IMR-90 (cell line): ENCODE measurements at regions not wholly inside any gene's neighbourhood (a gene's known extent, or its start where the extent isn't known, plus 50 kb on each side); places are given as distances from the start of the nearest gene placed in this dataset.

Experiments used
- ATAC-seq: fragments of 200-7000 bp; cut with Tn5 transposase; 2 replicates; pipeline ENCODE4 v1.9.1; 2020; ENCODE audit warnings: low read depth, mild to moderate bottlenecking, moderate library complexity
- BruUV-seq: library from RNA; stranded (reverse); fragments of 400-500 nt; replicated peaks from 2 replicates; lab custom pipeline; 2021; lab: Mats Ljungman, UMichigan
- CTCF ChIA-PET: fragments of 300-600 bp; formaldehyde crosslinking; extraction: SDS; loops from one replicate; lab custom pipeline; 2021; ENCODE audit warnings: antibody characterized with exemption; lab: Yijun Ruan, JAX
- POLR2A ChIA-PET: fragments of 300-600 bp; sonication (Branson Sonifier 250); formaldehyde crosslinking; loops from one replicate; lab custom pipeline; 2022; ENCODE audit warnings: antibody characterized with exemption; ENCODE audit not compliant: unreplicated experiment; lab: Charles Lee
- DNase-seq: peaks from one replicate; pipeline ENCODE4 v3.0.0; 2013
- H2AFZ ChIP-seq: replicated peaks from 2 replicates; pipeline ENCODE3; 2013; ENCODE audit warnings: low read length, mild to moderate bottlenecking; ENCODE audit not compliant: poor library complexity
- H2AK5ac ChIP-seq: 2 replicates; pipeline ENCODE4 v1.6.1; 2013; ENCODE audit warnings: low read depth, low read length, inconsistent platforms
- H2AK9ac ChIP-seq: replicated peaks from 2 replicates; pipeline ENCODE3; 2013; ENCODE audit warnings: mild to moderate bottlenecking, low read depth, low read length, moderate library complexity; ENCODE audit not compliant: poor library complexity
- H2BK120ac ChIP-seq: 2 replicates; pipeline ENCODE4 v1.6.1; 2013; ENCODE audit warnings: low read depth, low read length, inconsistent platforms
- H2BK15ac ChIP-seq: 3 replicates; pipeline ENCODE4 v1.6.1; 2013; ENCODE audit warnings: low read depth, low read length, inconsistent platforms
- H2BK20ac ChIP-seq: 2 replicates; pipeline ENCODE4 v1.6.1; 2013; ENCODE audit warnings: low read depth, mild to moderate bottlenecking, inconsistent platforms, low read length, moderate library complexity
- H2BK5ac ChIP-seq: 2 replicates; pipeline ENCODE4 v1.6.1; 2013; ENCODE audit warnings: mild to moderate bottlenecking, low read depth, low read length, inconsistent platforms; ENCODE audit not compliant: poor library complexity, severe bottlenecking
- H3K14ac ChIP-seq: replicated peaks from 2 replicates; pipeline ENCODE4 v1.6.1; 2013; ENCODE audit warnings: low read depth, low read length, inconsistent platforms
- H3K18ac ChIP-seq: 2 replicates; pipeline ENCODE4 v1.6.1; 2013; ENCODE audit warnings: low read depth, low read length, control low read depth
- H3K23ac ChIP-seq: 2 replicates; pipeline ENCODE4 v1.6.1; 2013; ENCODE audit warnings: low read depth, low read length, inconsistent platforms
- H3K27ac ChIP-seq: 2 replicates; pipeline ENCODE4 v1.5.1; 2013; ENCODE audit warnings: mild to moderate bottlenecking, control low read depth, low read length; ENCODE audit not compliant: insufficient read depth
- H3K27me3 ChIP-seq: 2 replicates; pipeline ENCODE4 v1.6.1; 2013; ENCODE audit warnings: low read length; ENCODE audit not compliant: control insufficient read depth, insufficient read depth
- H3K36me3 ChIP-seq: 2 replicates; pipeline ENCODE4 v1.6.1; 2013; ENCODE audit warnings: low read length, mixed read lengths; ENCODE audit not compliant: control insufficient read depth, insufficient read depth
- H3K4ac ChIP-seq: 2 replicates; pipeline ENCODE4 v1.6.1; 2013; ENCODE audit warnings: low read depth, low read length, inconsistent platforms
- H3K4me1 ChIP-seq: 2 replicates; pipeline ENCODE4 v1.6.1; 2013; ENCODE audit warnings: low read length, mixed read lengths; ENCODE audit not compliant: control insufficient read depth, insufficient read depth
- H3K4me2 ChIP-seq: 2 replicates; pipeline ENCODE4 v1.6.1; 2013; ENCODE audit warnings: low read depth, mild to moderate bottlenecking, control low read depth, low read length, moderate library complexity
- H3K4me3 ChIP-seq: 2 replicates; pipeline ENCODE4 v1.5.1; 2013; ENCODE audit warnings: low read depth, mild to moderate bottlenecking, control low read depth, low read length, moderate library complexity; ENCODE audit not compliant: insufficient read depth
- H3K56ac ChIP-seq: 2 replicates; pipeline ENCODE4 v1.6.1; 2013; ENCODE audit warnings: low read length, inconsistent platforms; ENCODE audit not compliant: insufficient read depth; ENCODE audit errors: extremely low read depth
- H3K79me1 ChIP-seq, 2 experiments: 2 replicates each; pipeline ENCODE4 v1.6.1; 2013; ENCODE audit warnings: low read length in 2 of 2, inconsistent platforms in 1 of 2, low read depth in 1 of 2
- H3K9ac ChIP-seq: 2 replicates; pipeline ENCODE4 v1.6.1; 2013; ENCODE audit warnings: low read depth, low read length, control low read depth
- H3K9me1 ChIP-seq: 2 replicates; pipeline ENCODE4 v1.6.1; 2013; ENCODE audit warnings: low read length, inconsistent platforms; ENCODE audit not compliant: insufficient read depth
- H3K9me3 ChIP-seq: 2 replicates; pipeline ENCODE4 v1.6.1; 2013; ENCODE audit warnings: low read length; ENCODE audit not compliant: control insufficient read depth, insufficient read depth
- H4K20me1 ChIP-seq: 2 replicates; pipeline ENCODE4 v1.6.1; 2013; ENCODE audit warnings: low read length, inconsistent platforms; ENCODE audit not compliant: insufficient read depth
- H4K5ac ChIP-seq: 2 replicates; pipeline ENCODE4 v1.6.1; 2013; ENCODE audit warnings: mild to moderate bottlenecking, low read depth, low read length, control low read depth
- H4K8ac ChIP-seq, 2 experiments: 2 replicates each; pipeline ENCODE4 v1.6.1; 2013; ENCODE audit warnings: low read depth in 2 of 2, low read length in 2 of 2, control low read depth in 1 of 2, inconsistent platforms in 1 of 2
- H4K91ac ChIP-seq: 2 replicates; pipeline ENCODE4 v1.6.1; 2013; ENCODE audit warnings: low read depth, low read length, inconsistent platforms; ENCODE audit not compliant: insufficient read depth
- CEBPB ChIP-seq: IDR thresholded peaks from 2 replicates; pipeline ENCODE4 v1.6.1; 2012; ENCODE audit warnings: low read depth, low read length, improper control_type of control experiment
- CHD1 ChIP-seq: IDR thresholded peaks from 2 replicates; pipeline ENCODE4 v1.6.1; 2012; ENCODE audit warnings: low read depth, low read length, improper control_type of control experiment
- MXI1 ChIP-seq: IDR thresholded peaks from 2 replicates; pipeline ENCODE4 v1.6.1; 2012; ENCODE audit warnings: low read depth, mild to moderate bottlenecking, low read length, moderate library complexity, borderline replicate concordance
- NFE2L2 ChIP-seq: fragments of 150-350 bp; IDR thresholded peaks from 2 replicates; pipeline ENCODE4 v1.6.1; 2016; ENCODE audit warnings: low read depth, mild to moderate bottlenecking, low read length
- RAD21 ChIP-seq: IDR thresholded peaks from 2 replicates; pipeline ENCODE4 v1.6.1; 2012; ENCODE audit warnings: low read length, improper control_type of control experiment
- WGBS, 2 experiments: methylation state at CpG; one replicate each; pipeline versions ENCODE4 v1.1.5 to v1.1.7; 2013; ENCODE audit warnings: missing lambda C conversion rate in 2 of 2; ENCODE audit not compliant: insufficient read length in 1 of 2; ENCODE audit errors: extremely low coverage in 2 of 2; 5-methylcytosine and 5-hydroxymethylcytosine counted together
- dilution Hi-C: fragments of 300-500 bp; cut with HindIII; formaldehyde crosslinking; loops from one replicate; pipeline ENCODE4 v1.14.3; 2018; ENCODE audit warnings: low sequenced_read_pairs; ENCODE audit not compliant: unreplicated experiment
- in situ Hi-C: fragments of 300-500 bp; cut with MboI; formaldehyde crosslinking; loops from 3 replicates; pipeline ENCODE4 v1.14.3; 2019; ENCODE audit warnings: low sequenced_read_pairs, inconsistent platforms, mixed read lengths
- intact Hi-C: fragments of 100-400 bp; cut with micrococcal nuclease; formaldehyde crosslinking; loops from 2 replicates; pipeline ENCODE4 v1.10.0; 2022

GRCh38 chr12:25789541-25789944 is 168.9 kb upstream of the RASSF8 start:
- H3K4me2 ChIP-seq = peak overlapping the region; percentile 16; the same call in 1 of the 2 replicates
- no peak overlapping the region for H4K5ac ChIP-seq
- no peak overlapping the region for H4K8ac ChIP-seq
- no peak overlapping the region for H2AFZ ChIP-seq
- in situ Hi-C loops (no loop called here), intact Hi-C loops (no loop called here), dilution Hi-C loops (no loop called here)
- no peak overlapping the region for H2AK9ac ChIP-seq
- no peak overlapping the region for H3K9ac ChIP-seq
- no peak overlapping the region for H3K4ac ChIP-seq
- no peaks in the 10 kb centered on the region for H3K27me3 ChIP-seq
- no peak overlapping the region for H2AK5ac ChIP-seq
- H3K9me3 ChIP-seq = no peaks in the 10 kb centered on the region
- H4K91ac ChIP-seq = no peak overlapping the region
- no peaks in the 10 kb centered on the region for H3K36me3 ChIP-seq
- peaks cover 2% of the 10 kb centered on the region; the same call in 1 of the 2 replicates for H3K4me1 ChIP-seq
- no peak overlapping the region for H3K18ac ChIP-seq
- no peak for TF ChIP-seq CHD1
- peak; percentile 86 for TF ChIP-seq CEBPB
- no peak for TF ChIP-seq RAD21
- TF ChIP-seq NFE2L2 = no peak
- no peak for TF ChIP-seq MXI1
- no peak overlapping the region for H3K56ac ChIP-seq
- H3K27ac ChIP-seq = no peak overlapping the region
- no peak overlapping the region for H3K23ac ChIP-seq
- H3K9me1 ChIP-seq = no peaks in the 10 kb centered on the region
- no peaks in the 10 kb centered on the region for H3K79me1 ChIP-seq
- H3K4me3 ChIP-seq = no peak overlapping the region
- no peak for ATAC-seq
- no TSS peak for BruUV-seq
- no peaks in the 10 kb centered on the region for H4K20me1 ChIP-seq
- no peak overlapping the region for H2BK15ac ChIP-seq
- no CpG with 5 or more reads among the region's 4 CpGs for WGBS, 2 experiments
- no peak overlapping the region for H2BK5ac ChIP-seq
- ChIA-PET CTCF (no interaction called here), POLR2A (no interaction called here)
- H2BK120ac ChIP-seq = no peak overlapping the region
- peak; percentile 31 for DNase-seq
- H2BK20ac ChIP-seq = no peak overlapping the region
- H3K14ac ChIP-seq = no peak overlapping the region
